H1 (cell line): ENCODE measurements at regions not wholly inside any gene's neighbourhood (a gene's known extent, or its start where the extent isn't known, plus 50 kb on each side); places are given as distances from the start of the nearest gene placed in this dataset.

Source experiments
- CTCF ChIA-PET: fragments of 300-600 bp; sonication (Branson Sonifier 250); formaldehyde crosslinking; loops from one replicate; lab custom pipeline; 2021; ENCODE audit not compliant: partially characterized antibody; lab: Charles Lee
- POLR2A ChIA-PET: fragments of 300-600 bp; sonication (Branson Sonifier 250); formaldehyde crosslinking; loops from one replicate; lab custom pipeline; 2021; ENCODE audit warnings: inconsistent platforms; ENCODE audit not compliant: partially characterized antibody; lab: Charles Lee
- DNase-seq, 2 experiments: peaks; one replicate each; pipeline versions ENCODE4 v3.0.0 to v3.0.0-alpha.2; 2010 to 2022; ENCODE audit warnings: low spot score in 2 of 2, low read depth in 1 of 2, mixed read lengths in 1 of 2
- FAIRE-seq: peaks from 2 replicates; lab custom pipeline; 2011; peaks lifted over from hg19 to GRCh38; lab: Jason Lieb, UNC
- H2AFZ ChIP-seq: 2 replicates; pipeline ENCODE4 v1.8.1; 2012; ENCODE audit warnings: low read length, inconsistent platforms
- H2AK5ac ChIP-seq: 2 replicates; pipeline ENCODE4 v1.6.1; 2013; ENCODE audit warnings: low read depth, low read length
- H2BK120ac ChIP-seq: replicated peaks from 2 replicates; pipeline ENCODE3; 2013; ENCODE audit warnings: low read depth, low read length, inconsistent platforms
- H2BK12ac ChIP-seq: 2 replicates; pipeline ENCODE4 v1.6.1; 2013; ENCODE audit warnings: low read depth, low read length
- H2BK15ac ChIP-seq: 2 replicates; pipeline ENCODE4 v1.6.1; 2013; ENCODE audit warnings: low read length
- H2BK20ac ChIP-seq: 2 replicates; pipeline ENCODE4 v1.6.1; 2013; ENCODE audit warnings: low read length
- H2BK5ac ChIP-seq: 2 replicates; pipeline ENCODE4 v1.6.1; 2013; ENCODE audit warnings: low read depth, low read length
- H3K14ac ChIP-seq: 2 replicates; pipeline ENCODE4 v1.6.1; 2013; ENCODE audit warnings: inconsistent platforms; ENCODE audit not compliant: insufficient read length
- H3K18ac ChIP-seq: 2 replicates; pipeline ENCODE4 v1.6.1; 2013; ENCODE audit warnings: low read length; ENCODE audit errors: extremely low read depth
- H3K23ac ChIP-seq: 2 replicates; pipeline ENCODE4 v1.6.1; 2013; ENCODE audit warnings: inconsistent platforms; ENCODE audit not compliant: insufficient read length
- H3K23me2 ChIP-seq: 2 replicates; pipeline ENCODE4 v1.6.1; 2013; ENCODE audit warnings: low read depth, low read length
- H3K27ac ChIP-seq: 2 replicates; pipeline ENCODE4 v1.6.1; 2011; ENCODE audit warnings: low read depth, low read length, inconsistent platforms
- H3K27me3 ChIP-seq, 4 experiments: replicated peaks in 1 of 4; 1 replicate in 1 of 4; 2 replicates in 3 of 4; pipeline versions ENCODE4 v1.6.1 to v1.8.1; 2011 to 2013; ENCODE audit warnings: low read length in 3 of 4, mild to moderate bottlenecking in 3 of 4, inconsistent platforms in 2 of 4, mixed read lengths in 2 of 4, moderate library complexity in 1 of 4; ENCODE audit not compliant: control insufficient read depth in 3 of 4, insufficient read depth in 3 of 4; ENCODE audit errors: extremely low read depth in 1 of 4
- H3K36me3 ChIP-seq, 4 experiments: 2 replicates each; pipeline versions ENCODE4 v1.6.1 to v1.8.1; 2011 to 2013; ENCODE audit warnings: mild to moderate bottlenecking in 4 of 4, low read length in 3 of 4, moderate library complexity in 2 of 4, control low read depth in 1 of 4, inconsistent platforms in 1 of 4; ENCODE audit not compliant: insufficient read depth in 4 of 4, control insufficient read depth in 2 of 4
- H3K4ac ChIP-seq: replicated peaks from 2 replicates; pipeline ENCODE3; 2013; ENCODE audit warnings: low read length, low read depth, mixed read lengths, inconsistent platforms; ENCODE audit not compliant: insufficient read length
- H3K4me1 ChIP-seq, 4 experiments: replicated peaks in 1 of 4; 1 replicate in 1 of 4; 2 replicates in 3 of 4; pipeline versions ENCODE4 v1.6.1 to v1.8.1; 2011 to 2013; ENCODE audit warnings: low read length in 3 of 4, inconsistent platforms in 2 of 4, mixed read lengths in 1 of 4; ENCODE audit not compliant: insufficient read depth in 4 of 4, control insufficient read depth in 3 of 4
- H3K4me2 ChIP-seq, 2 experiments: 2 replicates each; pipeline versions ENCODE4 v1.6.1 to v1.8.1; 2011 to 2013; ENCODE audit warnings: low read depth in 2 of 2, low read length in 2 of 2, control low read depth in 1 of 2, inconsistent platforms in 1 of 2, mild to moderate bottlenecking in 1 of 2; ENCODE audit not compliant: insufficient read depth in 1 of 2
- H3K4me3 ChIP-seq, 4 experiments: fragments of 200-600, 300-600 bp in 1 of 4; sonication (generic), shearing (Covaris generic), sonication (Bioruptor Twin) in 1 of 4; 2 replicates each; pipeline versions ENCODE4 v1.5.1 to v1.8.1; 2011 to 2016; ENCODE audit warnings: low read length in 4 of 4, low read depth in 3 of 4, control low read depth in 2 of 4, inconsistent platforms in 2 of 4, mild to moderate bottlenecking in 2 of 4, mixed read lengths in 1 of 4, moderate library complexity in 1 of 4; ENCODE audit not compliant: insufficient read depth in 2 of 4; ENCODE audit errors: extremely low read depth in 1 of 4
- H3K56ac ChIP-seq: replicated peaks from 2 replicates; pipeline ENCODE3; 2013; ENCODE audit warnings: low read depth, mild to moderate bottlenecking, mixed read lengths, low read length, inconsistent platforms; ENCODE audit not compliant: insufficient read length
- H3K79me1 ChIP-seq: 2 replicates; pipeline ENCODE4 v1.6.1; 2013; ENCODE audit warnings: low read depth, low read length, control low read depth
- H3K79me2 ChIP-seq, 2 experiments: 2 replicates each; pipeline versions ENCODE4 v1.6.1 to v1.8.1; 2012 to 2013; ENCODE audit warnings: low read length in 2 of 2, mild to moderate bottlenecking in 2 of 2, inconsistent platforms in 1 of 2; ENCODE audit not compliant: insufficient read depth in 2 of 2, control insufficient read depth in 1 of 2
- H3K9ac ChIP-seq, 4 experiments: replicated peaks in 1 of 4; 1 replicate in 1 of 4; 2 replicates in 3 of 4; pipeline versions ENCODE4 v1.6.1 to v1.8.1; 2011 to 2013; ENCODE audit warnings: low read depth in 3 of 4, low read length in 3 of 4, control low read depth in 2 of 4, mild to moderate bottlenecking in 2 of 4, moderate library complexity in 2 of 4, inconsistent platforms in 1 of 4; ENCODE audit errors: extremely low read depth in 1 of 4
- H3K9me3 ChIP-seq, 2 experiments: 2 replicates each; pipeline versions ENCODE4 v1.6.1 to v1.8.1; 2012 to 2013; ENCODE audit warnings: mild to moderate bottlenecking in 2 of 2, moderate library complexity in 2 of 2, control low read depth in 1 of 2, inconsistent platforms in 1 of 2, low read depth in 1 of 2, low read length in 1 of 2, mixed read lengths in 1 of 2; ENCODE audit not compliant: insufficient read depth in 2 of 2
- H4K20me1 ChIP-seq, 2 experiments: replicated peaks in 1 of 2; 2 replicates each; pipeline versions ENCODE3 to v1.8.1; 2011 to 2013; ENCODE audit warnings: inconsistent platforms in 2 of 2, low read length in 2 of 2, mild to moderate bottlenecking in 1 of 2; ENCODE audit not compliant: insufficient read depth in 2 of 2, control insufficient read depth in 1 of 2
- H4K5ac ChIP-seq: 2 replicates; pipeline ENCODE4 v1.6.1; 2013; ENCODE audit warnings: low read length, low read depth, mixed read lengths, inconsistent platforms; ENCODE audit not compliant: insufficient read length
- H4K8ac ChIP-seq: 2 replicates; pipeline ENCODE4 v1.8.0; 2013; ENCODE audit warnings: mild to moderate bottlenecking, moderate library complexity, low read length, inconsistent platforms; ENCODE audit not compliant: insufficient read depth; ENCODE audit errors: extremely low read depth
- H4K91ac ChIP-seq: replicated peaks from 2 replicates; pipeline ENCODE3; 2013; ENCODE audit warnings: low read length, mixed read lengths, inconsistent platforms; ENCODE audit not compliant: insufficient read length
- EP300 ChIP-seq, 2 experiments: IDR thresholded peaks; 1 replicate in 1 of 2; 2 replicates in 1 of 2; pipeline ENCODE4 v1.6.1; 2011 to 2012; ENCODE audit warnings: low read depth in 2 of 2, low read length in 2 of 2, mild to moderate bottlenecking in 2 of 2, borderline replicate concordance in 1 of 2, inconsistent platforms in 1 of 2, moderate library complexity in 1 of 2
- GABPA ChIP-seq: IDR thresholded peaks from 2 replicates; pipeline ENCODE4 v1.6.1; 2011; ENCODE audit warnings: mild to moderate bottlenecking, low read length, moderate library complexity, borderline replicate concordance; ENCODE audit not compliant: insufficient read depth
- RNF2 ChIP-seq: fragments of 200-900, 300-1000 bp; sonication (generic); IDR thresholded peaks from 2 replicates; pipeline ENCODE4 v1.7.1; 2016; ENCODE audit warnings: borderline replicate concordance, low read depth, mild to moderate bottlenecking, antibody characterized with exemption, low read length; ENCODE audit not compliant: poor library complexity, severe bottlenecking; ENCODE audit errors: missing control alignments
- YY1 ChIP-seq: IDR thresholded peaks from 2 replicates; pipeline ENCODE4 v1.6.1; 2011; ENCODE audit warnings: low read depth, mild to moderate bottlenecking, low read length
- WGBS, 2 experiments: shearing (Covaris generic) in 1 of 2; methylation state at CpG; one replicate each; pipeline versions ENCODE4 v1.1.6 to v1.1.7; 2013 to 2015; ENCODE audit warnings: low lambda C conversion rate in 2 of 2, mixed read lengths in 2 of 2, inconsistent platforms in 1 of 2, low coverage in 1 of 2, missing lambda C conversion rate in 1 of 2; ENCODE audit not compliant: insufficient replicate concordance in 2 of 2, insufficient coverage in 1 of 2, insufficient read length in 1 of 2; ENCODE audit errors: extremely low coverage in 1 of 2, missing lambda C conversion rate in 1 of 2; 5-methylcytosine and 5-hydroxymethylcytosine counted together

GRCh38 chrX:127873637-127874036 lies 178.6 kb downstream of the ACTRT1 start:
- H3K27me3 ChIP-seq, result no peaks in the 10 kb centered on the region
- no peaks in the 10 kb centered on the region for H3K9me3 ChIP-seq
- no peaks in the 10 kb centered on the region for H3K4me1 ChIP-seq
- H3K36me3 ChIP-seq, result no peaks in the 10 kb centered on the region
- H2BK20ac ChIP-seq, result no peak overlapping the region
- H2AFZ ChIP-seq, result no peak overlapping the region
- no peaks in the 10 kb centered on the region for H3K79me1 ChIP-seq
- FAIRE-seq (no peak), DNase-seq (no peak)
- H3K4me2 ChIP-seq, result no peak overlapping the region
- no peak overlapping the region for H3K4me3 ChIP-seq
- WGBS, 2 experiments, result 83% methylated on average over 3 of the region's 4 CpGs; no CpG with 5 or more reads in 1 of the 2 experiments
- H3K9ac ChIP-seq, result no peak overlapping the region
- no peak overlapping the region for H2AK5ac ChIP-seq
- H3K23me2 ChIP-seq, result no peaks in the 10 kb centered on the region
- no peak overlapping the region for H3K4ac ChIP-seq
- no peak overlapping the region for H3K18ac ChIP-seq
- no peak overlapping the region for H2BK12ac ChIP-seq
- no peaks in the 10 kb centered on the region for H3K79me2 ChIP-seq
- H4K20me1 ChIP-seq, result no peaks in the 10 kb centered on the region
- no peak overlapping the region for H2BK15ac ChIP-seq
- no peak overlapping the region for H2BK5ac ChIP-seq
- H3K23ac ChIP-seq, result no peak overlapping the region
- no peak overlapping the region for H4K8ac ChIP-seq
- no peak overlapping the region for H2BK120ac ChIP-seq
- no peak overlapping the region for H4K5ac ChIP-seq
- CTCF ChIA-PET, result no interaction called here
- POLR2A ChIA-PET, result no interaction called here
- H3K56ac ChIP-seq, result no peak overlapping the region
- no peak overlapping the region for H3K27ac ChIP-seq
- TF ChIP-seq RNF2 (no peak), YY1 (no peak), GABPA (no peak), EP300 (IDR thresholded peaks at IDR 0.05; ENCODE audit: borderline replicate concordance in 1 of 2, low read depth in 2 of 2, low read length in 2 of 2) (no peak)
- no peak overlapping the region for H4K91ac ChIP-seq
- H3K14ac ChIP-seq, result no peak overlapping the region
